Colonic mucosa (tissue), 4 donors: ENCODE measurements at regions not wholly inside any gene's neighbourhood (a gene's known extent, or its start where the extent isn't known, plus 50 kb on each side); places are given as distances from the start of the nearest gene placed in this dataset.

ENCODE experiments used
- DNase-seq: peaks from one replicate; pipeline ENCODE4 v3.0.0-alpha.2; 2020
- H3K27ac ChIP-seq: fragments of 200-600 bp; one replicate; pipeline ENCODE4 v1.8.0; 2021
- H3K27me3 ChIP-seq: fragments of 200-600 bp; one replicate; pipeline ENCODE4 v1.8.0; 2021
- H3K36me3 ChIP-seq: fragments of 200-600 bp; one replicate; pipeline ENCODE4 v1.8.0; 2021
- H3K4me1 ChIP-seq: fragments of 200-600 bp; one replicate; pipeline ENCODE4 v1.8.0; 2021; ENCODE audit warnings: mild to moderate bottlenecking
- H3K4me3 ChIP-seq: fragments of 200-600 bp; one replicate; pipeline ENCODE4 v1.8.0; 2021
- H3K9ac ChIP-seq, 2 donors: one replicate each; pipeline ENCODE4 v1.7.0; 2013; ENCODE audit warnings: control low read depth in 2 of 2, low read depth in 2 of 2, low read length in 2 of 2
- H3K9me3 ChIP-seq: fragments of 200-600 bp; one replicate; pipeline ENCODE4 v1.8.0; 2021
- CTCF ChIP-seq: fragments of 200-600 bp; IDR thresholded peaks from one replicate; pipeline ENCODE4 v1.8.0; 2022; ENCODE audit warnings: antibody characterized with exemption, mild to moderate bottlenecking
- intact Hi-C: fragments of 100-400 bp; cut with DNase I; formaldehyde crosslinking; loops from one replicate; pipeline ENCODE4 v1.14.1; 2022
- donor health status: healthy.
- donor health status: DM: no; HTN: no; CAD: no.
- donor health status: DM: no; HTN: no; CAD: no.

GRCh38 chr7:97466999-97467740 lies 264.7 kb upstream of the TAC1 start:
- Histone ChIP-seq H3K27me3 (no peaks in the 10 kb centered on the region), H3K9ac (no peak overlapping the region), H3K4me3 (no peak overlapping the region), H3K36me3 (no peaks in the 10 kb centered on the region), H3K4me1 (no peaks in the 10 kb centered on the region), H3K27ac (no peak overlapping the region), H3K9me3 (no peaks in the 10 kb centered on the region)
- no peak for DNase-seq
- intact Hi-C loops, result no loop called here
- TF ChIP-seq CTCF, result no peak

- H3K27me3 ChIP-seq, result no peaks in the 10 kb centered on the region
- no peak overlapping the region for H3K27ac ChIP-seq
- TF ChIP-seq CTCF, result no peak
- DNase-seq, result no peak
- intact Hi-C loops, result no loop called here
- no peaks in the 10 kb centered on the region for H3K4me1 ChIP-seq
- no peak overlapping the region for H3K9ac ChIP-seq
- no peak overlapping the region for H3K4me3 ChIP-seq
- no peaks in the 10 kb centered on the region for H3K36me3 ChIP-seq
- no peaks in the 10 kb centered on the region for H3K9me3 ChIP-seq
Observed at GRCh38 chr7:97468493-97468892, 263.4 kb upstream of the TAC1 start.

- no peaks in the 10 kb centered on the region for H3K27me3 ChIP-seq
- H3K4me3 ChIP-seq, result no peak overlapping the region
- no peak for DNase-seq
- H3K4me1 ChIP-seq, result no peaks in the 10 kb centered on the region
- H3K36me3 ChIP-seq, result no peaks in the 10 kb centered on the region
- H3K9ac ChIP-seq, result no peak overlapping the region
- no peak overlapping the region for H3K27ac ChIP-seq
- no peaks in the 10 kb centered on the region for H3K9me3 ChIP-seq
- no peak for TF ChIP-seq CTCF
- intact Hi-C loops, result no loop called here
Observed at GRCh38 chr7:97470726-97471125, 261.2 kb upstream of the TAC1 start.

DNA sequence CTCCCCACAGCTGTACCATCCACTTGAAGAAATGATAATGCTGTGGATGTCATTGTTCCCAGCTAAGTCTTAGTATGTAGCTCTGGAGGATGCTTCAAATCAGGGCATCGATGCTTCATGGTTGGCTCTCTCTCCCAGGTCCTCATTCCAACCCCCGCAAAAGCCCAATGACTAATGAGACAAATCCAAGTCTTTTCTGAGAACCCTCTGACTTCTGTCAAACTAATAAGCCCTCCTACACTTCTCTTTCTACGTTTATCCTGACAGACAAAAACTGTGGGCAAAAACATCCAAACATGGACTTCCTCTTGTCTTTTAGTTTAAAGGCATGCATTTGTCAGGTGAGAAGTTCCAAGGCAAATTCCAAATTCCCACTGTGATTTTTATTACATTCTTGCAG lies 260.4 kb upstream of the TAC1 start:
- Histone ChIP-seq H3K9ac (no peak overlapping the region), H3K4me3 (no peak overlapping the region), H3K36me3 (no peaks in the 10 kb centered on the region), H3K4me1 (no peaks in the 10 kb centered on the region), H3K27me3 (no peaks in the 10 kb centered on the region), H3K9me3 (no peaks in the 10 kb centered on the region), H3K27ac (no peak overlapping the region)
- intact Hi-C loops, result no loop called here
- TF ChIP-seq CTCF, result no peak
- no peak for DNase-seq

DNA sequence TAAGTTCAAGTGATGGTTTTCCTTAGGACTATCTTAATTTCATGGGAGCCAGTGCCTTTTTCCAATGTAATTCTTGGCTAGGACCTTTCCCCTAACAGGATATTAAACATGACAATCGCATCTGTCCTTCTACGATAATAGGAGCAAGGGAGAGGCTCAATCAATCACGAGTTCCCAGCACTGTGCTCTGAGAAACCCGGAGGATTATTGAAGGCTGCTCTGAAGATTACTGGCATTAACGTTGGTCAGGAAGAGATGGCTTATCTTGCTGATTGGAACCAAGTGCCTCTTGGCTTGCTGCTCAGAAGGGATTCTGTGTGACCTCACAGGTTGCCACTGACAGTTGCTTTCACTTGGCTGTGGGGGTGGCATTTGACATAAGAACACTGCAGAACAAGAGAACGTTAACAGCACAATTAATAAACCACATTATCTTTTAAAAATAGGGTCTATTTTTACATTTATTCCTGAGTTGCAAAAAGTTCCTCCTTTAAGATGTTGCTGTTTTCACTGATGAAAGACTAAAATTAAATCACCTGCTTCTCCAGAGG lies 252.1 kb upstream of the TAC1 start:
- Histone ChIP-seq H3K27ac (no peak overlapping the region), H3K36me3 (no peaks in the 10 kb centered on the region), H3K4me3 (no peak overlapping the region), H3K9ac (no peak overlapping the region), H3K27me3 (no peaks in the 10 kb centered on the region), H3K4me1 (no peaks in the 10 kb centered on the region), H3K9me3 (no peaks in the 10 kb centered on the region)
- no peak for TF ChIP-seq CTCF
- DNase-seq, result no peak
- intact Hi-C loops, result no loop called here
